Nephron progenitor cell (in vitro differentiated cells): ENCODE measurements at regions not wholly inside any gene's neighbourhood (a gene's known extent, or its start where the extent isn't known, plus 50 kb on each side); places are given as distances from the start of the nearest gene placed in this dataset.
A peak's percentile ranks its signal among the peaks of the same experiment; 100 is the strongest.

Experiments used
- DNase-seq: peaks from one replicate; pipeline ENCODE4 v3.0.0; 2021
- H3K27ac Mint-ChIP-seq: 2 replicates; pipeline ENCODE4 v1.8.0; 2021; ENCODE audit warnings: mild to moderate bottlenecking, moderate library complexity, mixed read lengths
- H3K27me3 Mint-ChIP-seq: 2 replicates; pipeline ENCODE4 v1.8.0; 2021; ENCODE audit warnings: mild to moderate bottlenecking, low read depth, mixed read lengths; ENCODE audit not compliant: poor library complexity
- H3K36me3 Mint-ChIP-seq: 2 replicates; pipeline ENCODE4 v1.8.0; 2021; ENCODE audit warnings: low read depth, mixed read lengths
- H3K4me1 Mint-ChIP-seq: 2 replicates; pipeline ENCODE4 v1.8.0; 2021; ENCODE audit warnings: mixed read lengths
- H3K4me3 Mint-ChIP-seq: 2 replicates; pipeline ENCODE4 v1.8.0; 2021; ENCODE audit warnings: mild to moderate bottlenecking, moderate library complexity, mixed read lengths
- H3K9me3 Mint-ChIP-seq: 2 replicates; pipeline ENCODE4 v1.8.0; 2021; ENCODE audit warnings: mild to moderate bottlenecking, moderate library complexity, mixed read lengths
- CTCF ChIP-seq: fragments of 200-600 bp; sonication (generic); IDR thresholded peaks from 2 replicates; pipeline ENCODE4 v1.5.0; 2021; ENCODE audit warnings: antibody characterized with exemption

- Mint-ChIP-seq H3K27ac (no peak overlapping the region), H3K36me3 (no peaks in the 10 kb centered on the region), H3K4me3 (no peak overlapping the region), H3K27me3 (no peaks in the 10 kb centered on the region), H3K9me3 (no peaks in the 10 kb centered on the region), H3K4me1 (peaks cover 7% of the 10 kb centered on the region)
- DNase-seq = no peak
- no peak for TF ChIP-seq CTCF
Measured at GRCh38 chr4:157572951-157573350, 352.4 kb downstream of the GRIA2 start.

- no peak overlapping the region for H3K27ac Mint-ChIP-seq
- H3K9me3 Mint-ChIP-seq = no peaks in the 10 kb centered on the region
- no peaks in the 10 kb centered on the region for H3K27me3 Mint-ChIP-seq
- no peaks in the 10 kb centered on the region for H3K36me3 Mint-ChIP-seq
- TF ChIP-seq CTCF = no peak
- DNase-seq = no peak
- H3K4me3 Mint-ChIP-seq = no peak overlapping the region
- peaks cover 7% of the 10 kb centered on the region for H3K4me1 Mint-ChIP-seq
Measured at GRCh38 chr4:157572284-157572683, 351.8 kb downstream of the GRIA2 start.

GRCh38 chr4:157564771-157565170, 344.2 kb downstream of the GRIA2 start:
- H3K36me3 Mint-ChIP-seq = no peaks in the 10 kb centered on the region
- no peak overlapping the region for H3K27ac Mint-ChIP-seq
- H3K4me3 Mint-ChIP-seq = no peak overlapping the region
- H3K27me3 Mint-ChIP-seq = no peaks in the 10 kb centered on the region
- H3K4me1 Mint-ChIP-seq = no peaks in the 10 kb centered on the region
- no peak for TF ChIP-seq CTCF
- no peaks in the 10 kb centered on the region for H3K9me3 Mint-ChIP-seq
- no peak for DNase-seq

GRCh38 chr4:157564218-157564617, 343.7 kb downstream of the GRIA2 start:
- Mint-ChIP-seq H3K4me1 (no peaks in the 10 kb centered on the region), H3K36me3 (no peaks in the 10 kb centered on the region), H3K27ac (no peak overlapping the region), H3K4me3 (no peak overlapping the region), H3K9me3 (no peaks in the 10 kb centered on the region), H3K27me3 (no peaks in the 10 kb centered on the region)
- DNase-seq = no peak
- TF ChIP-seq CTCF = no peak

- H3K4me3 Mint-ChIP-seq = no peak overlapping the region
- no peak for TF ChIP-seq CTCF
- no peaks in the 10 kb centered on the region for H3K36me3 Mint-ChIP-seq
- no peaks in the 10 kb centered on the region for H3K27me3 Mint-ChIP-seq
- H3K4me1 Mint-ChIP-seq = no peaks in the 10 kb centered on the region
- no peaks in the 10 kb centered on the region for H3K9me3 Mint-ChIP-seq
- H3K27ac Mint-ChIP-seq = no peak overlapping the region
- DNase-seq = no peak
Measured at GRCh38 chr4:157558016-157558415, 337.5 kb downstream of the GRIA2 start.

GRCh38 chr4:157550028-157550427, 329.5 kb downstream of the GRIA2 start:
- H3K27me3 Mint-ChIP-seq = peaks cover 3% of the 10 kb centered on the region
- peaks cover 28% of the 10 kb centered on the region for H3K4me1 Mint-ChIP-seq
- peak; percentile 7 for DNase-seq
- peak overlapping the region; percentile 62 for H3K27ac Mint-ChIP-seq
- TF ChIP-seq CTCF = no peak
- H3K9me3 Mint-ChIP-seq = peaks cover 20% of the 10 kb centered on the region
- H3K4me3 Mint-ChIP-seq = no peak overlapping the region
- H3K36me3 Mint-ChIP-seq = peaks cover 20% of the 10 kb centered on the region
